HepG2 (cell line): ENCODE measurements at regions not wholly inside any gene's neighbourhood (a gene's known extent, or its start where the extent isn't known, plus 50 kb on each side); places are given as distances from the start of the nearest gene placed in this dataset.

Source experiments
- ATAC-seq: fragments of 200-7000 bp; cut with Tn5 transposase; 3 replicates; pipeline ENCODE4 v1.9.1; 2020; ENCODE audit warnings: mild to moderate bottlenecking, moderate library complexity
- BruUV-seq: library from RNA; stranded (reverse); fragments of 400-500 nt; replicated peaks from 2 replicates; lab custom pipeline; 2021; lab: Mats Ljungman, UMichigan
- CTCF ChIA-PET: fragments of 300-600 bp; formaldehyde crosslinking; extraction: SDS; loops from one replicate; lab custom pipeline; 2021; ENCODE audit warnings: low total read pairs, inconsistent platforms, low intra/inter-chr PET ratio; lab: Yijun Ruan, JAX
- POLR2A ChIA-PET: fragments of 350-600 bp; sonication (Branson Sonifier 250); formaldehyde crosslinking; loops from one replicate; lab custom pipeline; 2020; ENCODE audit warnings: antibody characterized with exemption, inconsistent platforms; lab: Yijun Ruan, JAX
- DNase-seq: peaks from one replicate; pipeline ENCODE4 v3.0.0-alpha.2; 2015; ENCODE audit warnings: low spot score
- FAIRE-seq: peaks from 3 replicates; lab custom pipeline; 2011; peaks lifted over from hg19 to GRCh38; lab: Jason Lieb, UNC
- H2AFZ ChIP-seq: one replicate; pipeline ENCODE4 v1.6.1; 2011; ENCODE audit warnings: low read length, inconsistent platforms
- H3K27ac ChIP-seq: fragments of 300-600 bp; 3 replicates; pipeline ENCODE4 v1.8.0; 2011; ENCODE audit warnings: mixed run types, mild to moderate bottlenecking, mixed read lengths, low read length, inconsistent platforms; ENCODE audit not compliant: insufficient read depth; ENCODE audit errors: extremely low read length
- H3K27me3 ChIP-seq, 2 experiments: fragments of 200-600 bp in 1 of 2; 2 replicates in 1 of 2; 3 replicates in 1 of 2; pipeline versions ENCODE4 v1.6.0 to v1.8.0; 2011; ENCODE audit warnings: low read length in 2 of 2, mild to moderate bottlenecking in 2 of 2, moderate library complexity in 2 of 2, inconsistent platforms in 1 of 2; ENCODE audit not compliant: insufficient read depth in 2 of 2, control insufficient read depth in 1 of 2
- H3K36me3 ChIP-seq, 2 experiments: fragments of 200-600 bp in 1 of 2; replicated peaks in 1 of 2; 2 replicates in 1 of 2; 3 replicates in 1 of 2; pipeline versions ENCODE4 v1.5.1 to v1.8.0; 2011; ENCODE audit warnings: low read length in 2 of 2, inconsistent platforms in 1 of 2; ENCODE audit not compliant: insufficient read depth in 2 of 2, control insufficient read depth in 1 of 2
- H3K4me1 ChIP-seq: 2 replicates; pipeline ENCODE4 v1.5.1; 2012; ENCODE audit warnings: low read length, inconsistent platforms; ENCODE audit not compliant: insufficient read depth
- H3K4me2 ChIP-seq: 2 replicates; pipeline ENCODE4 v1.6.0; 2011; ENCODE audit warnings: low read depth, low read length, inconsistent platforms
- H3K4me3 ChIP-seq, 3 experiments: fragments of 200-600 bp in 1 of 3; sonication (generic), shearing (Covaris generic) in 1 of 3; replicated peaks in 1 of 3; 2 replicates each; pipeline ENCODE4 v1.5.1; 2011 to 2016; ENCODE audit warnings: low read length in 3 of 3, inconsistent platforms in 2 of 3, low read depth in 2 of 3, mild to moderate bottlenecking in 2 of 3, control low read depth in 1 of 3, mixed read lengths in 1 of 3; ENCODE audit not compliant: insufficient read depth in 1 of 3
- H3K79me2 ChIP-seq: one replicate; pipeline ENCODE4 v1.6.1; 2011; ENCODE audit warnings: low read length, inconsistent platforms; ENCODE audit not compliant: insufficient read depth
- H3K9ac ChIP-seq: 2 replicates; pipeline ENCODE4 v1.6.0; 2011; ENCODE audit warnings: mild to moderate bottlenecking, low read depth, low read length, inconsistent platforms; ENCODE audit not compliant: insufficient read depth
- H3K9me3 ChIP-seq: 2 replicates; pipeline ENCODE4 v1.5.1; 2012; ENCODE audit warnings: mild to moderate bottlenecking, low read length
- H4K20me1 ChIP-seq: 2 replicates; pipeline ENCODE4 v1.6.0; 2011; ENCODE audit warnings: inconsistent platforms, mild to moderate bottlenecking, low read length, moderate library complexity; ENCODE audit not compliant: insufficient read depth
- ATF7 ChIP-seq, 2 experiments: fragments of 450-650 bp in 1 of 2; sonication (generic) in 1 of 2; formaldehyde crosslinking in 1 of 2; IDR thresholded peaks; 2 replicates each; pipeline versions ENCODE4 v1.4.0 to v1.6.1; 2016 to 2020; ENCODE audit warnings: antibody characterized with exemption in 1 of 2, mild to moderate bottlenecking in 1 of 2, missing genetic modification reagents in 1 of 2
- CEBPB ChIP-seq: IDR thresholded peaks from 2 replicates; pipeline ENCODE4 v1.6.1; 2011; ENCODE audit warnings: low read depth, low read length, improper control_type of control experiment, borderline replicate concordance
- TP53 ChIP-seq: sonication (generic); formaldehyde crosslinking; conservative IDR thresholded peaks from 2 replicates; pipeline ENCODE4 v1.4.0; 2020; ENCODE audit warnings: missing genetic modification reagents
- ZBTB21 ChIP-seq: sonication (generic); formaldehyde crosslinking; IDR thresholded peaks from 2 replicates; pipeline ENCODE4 v1.4.0; 2020; ENCODE audit warnings: missing genetic modification reagents
- ZNF605 ChIP-seq: sonication (generic); formaldehyde crosslinking; IDR thresholded peaks from 2 replicates; pipeline ENCODE4 v1.8.0; 2022; ENCODE audit warnings: mild to moderate bottlenecking, missing genetic modification reagents
- WGBS: methylation state at CpG from one replicate; pipeline ENCODE4 v1.1.6; 2017; ENCODE audit warnings: low lambda C conversion rate; 5-methylcytosine and 5-hydroxymethylcytosine counted together
- in situ Hi-C: cut with HindIII; loops from 2 replicates; pipeline ENCODE4 v1.10.0; 2017; ENCODE audit warnings: low pct_unique_long_range_greater_than_20kb; ENCODE audit not compliant: extremely low pct_ligation_motif_present
- intact Hi-C: fragments of 100-400 bp; cut with micrococcal nuclease; formaldehyde crosslinking; loops from one replicate; pipeline ENCODE4 v1.10.0; 2022; ENCODE audit not compliant: unreplicated experiment

- Histone ChIP-seq H3K79me2 (no peaks in the 10 kb centered on the region), H3K9me3 (no peaks in the 10 kb centered on the region), H3K4me3 (no peak overlapping the region), H3K4me1 (no peaks in the 10 kb centered on the region), H3K27ac (no peak overlapping the region), H3K36me3 (no peaks in the 10 kb centered on the region), H4K20me1 (no peaks in the 10 kb centered on the region), H2AFZ (no peak overlapping the region), H3K9ac (no peak overlapping the region), H3K4me2 (no peak overlapping the region), H3K27me3 (peaks cover 0 to 18% of the 10 kb centered on the region in 2 experiments; a peak in 2 of 5 replicates)
- no peak for FAIRE-seq
- no TSS peak for BruUV-seq
- TF ChIP-seq ATF7 (IDR thresholded peaks at IDR 0.05) (peak; percentile 53), ATF7 (CRISPR knock-in tag; IDR thresholded peaks at IDR 0.05) (no peak), TP53 (CRISPR knock-in tag) (no peak), ZBTB21 (CRISPR knock-in tag) (peak; percentile 80)
- CTCF ChIA-PET = no interaction called here
- in situ Hi-C loops = no loop called here
- intact Hi-C loops = loop anchor here (10.0 kb wide), 1 partner anchor 281 kb away; no protein-coding TSS in a partner anchor
- POLR2A ChIA-PET = no interaction called here
- DNase-seq = no peak
- WGBS = 23% methylated on average over 3 of the region's 3 CpGs
- ATAC-seq = no peak
Measured at GRCh38 chr21:32843561-32843960, 72.0 kb upstream of the PAXBP1 start.

- no peak overlapping the region for H3K9ac ChIP-seq
- no peaks in the 10 kb centered on the region for H3K9me3 ChIP-seq
- H4K20me1 ChIP-seq = no peaks in the 10 kb centered on the region
- CTCF ChIA-PET = no interaction called here
- H3K4me2 ChIP-seq = no peak overlapping the region
- FAIRE-seq (no peak), DNase-seq (no peak), ATAC-seq (no peak)
- H3K79me2 ChIP-seq = no peaks in the 10 kb centered on the region
- H2AFZ ChIP-seq = no peak overlapping the region
- no TSS peak for BruUV-seq
- no peak overlapping the region for H3K27ac ChIP-seq
- peak; percentile 15; the same call in 1 of the 2 replicates for TF ChIP-seq CEBPB
- no peak for TF ChIP-seq ZNF605 (CRISPR knock-in tag)
- H3K4me3 ChIP-seq = no peak overlapping the region
- intact Hi-C loops (loop anchor here (10.0 kb wide), 1 partner anchor 281 kb away; no protein-coding TSS in a partner anchor), in situ Hi-C loops (no loop called here)
- H3K27me3 ChIP-seq = peaks cover 0 to 21% of the 10 kb centered on the region in 2 experiments; a peak in 2 of 5 replicates
- 0% methylated on average over 1 of the region's 1 CpG for WGBS
- no peaks in the 10 kb centered on the region for H3K4me1 ChIP-seq
- POLR2A ChIA-PET = no interaction called here
- no peaks in the 10 kb centered on the region for H3K36me3 ChIP-seq
Measured at GRCh38 chr21:32844076-32844475, 72.5 kb upstream of the PAXBP1 start.
